Tibial nerve (tissue), 3 donors: ENCODE measurements at regions not wholly inside any gene's neighbourhood (a gene's known extent, or its start where the extent isn't known, plus 50 kb on each side); places are given as distances from the start of the nearest gene placed in this dataset.

Experiments used
- POLR2A ChIP-seq, 2 donors: fragments of 450-650 bp; IDR thresholded peaks; one replicate each; pipeline ENCODE4 v1.6.1; 2017; ENCODE audit warnings: antibody characterized with exemption in 2 of 2, mild to moderate bottlenecking in 2 of 2, moderate library complexity in 2 of 2
- TF ChIP-seq, protein P1 (sequence below), 5 experiments: fragments of 200-600 bp in 3 of 5; fragments of 450-650 bp in 2 of 5; sonication (generic) in 3 of 5; IDR thresholded peaks; one replicate each; pipeline ENCODE4 v1.5.1; 2016 to 2019; ENCODE audit warnings: antibody characterized with exemption in 5 of 5, mild to moderate bottlenecking in 3 of 5, moderate library complexity in 2 of 5

DNA sequence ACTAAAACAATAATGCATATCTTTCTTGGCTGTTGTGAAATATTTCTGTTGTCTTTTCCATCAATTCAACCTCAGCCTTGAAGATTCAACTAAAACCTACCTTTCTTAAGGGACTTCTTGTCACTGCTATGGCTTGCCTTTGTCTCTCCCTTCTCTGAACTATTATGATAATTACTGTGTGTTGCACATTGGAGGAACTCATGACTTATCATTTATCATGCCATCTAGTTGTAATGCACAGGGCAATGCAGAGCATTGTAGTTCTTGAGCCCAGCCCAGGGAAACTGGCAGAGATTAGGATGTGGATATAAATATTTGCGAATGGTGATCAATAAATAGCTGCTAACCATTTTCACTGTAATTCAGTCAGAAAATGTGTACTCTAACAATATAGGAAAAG, 427.1 kb upstream of the FRG2C start:
- TF ChIP-seq, protein P1, sequence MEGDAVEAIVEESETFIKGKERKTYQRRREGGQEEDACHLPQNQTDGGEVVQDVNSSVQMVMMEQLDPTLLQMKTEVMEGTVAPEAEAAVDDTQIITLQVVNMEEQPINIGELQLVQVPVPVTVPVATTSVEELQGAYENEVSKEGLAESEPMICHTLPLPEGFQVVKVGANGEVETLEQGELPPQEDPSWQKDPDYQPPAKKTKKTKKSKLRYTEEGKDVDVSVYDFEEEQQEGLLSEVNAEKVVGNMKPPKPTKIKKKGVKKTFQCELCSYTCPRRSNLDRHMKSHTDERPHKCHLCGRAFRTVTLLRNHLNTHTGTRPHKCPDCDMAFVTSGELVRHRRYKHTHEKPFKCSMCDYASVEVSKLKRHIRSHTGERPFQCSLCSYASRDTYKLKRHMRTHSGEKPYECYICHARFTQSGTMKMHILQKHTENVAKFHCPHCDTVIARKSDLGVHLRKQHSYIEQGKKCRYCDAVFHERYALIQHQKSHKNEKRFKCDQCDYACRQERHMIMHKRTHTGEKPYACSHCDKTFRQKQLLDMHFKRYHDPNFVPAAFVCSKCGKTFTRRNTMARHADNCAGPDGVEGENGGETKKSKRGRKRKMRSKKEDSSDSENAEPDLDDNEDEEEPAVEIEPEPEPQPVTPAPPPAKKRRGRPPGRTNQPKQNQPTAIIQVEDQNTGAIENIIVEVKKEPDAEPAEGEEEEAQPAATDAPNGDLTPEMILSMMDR (IDR thresholded peaks at IDR 0.05), result no peak
- no peak for TF ChIP-seq POLR2A (IDR thresholded peaks at IDR 0.05)
